ENCODE measurements at regions not wholly inside any gene's neighbourhood (a gene's known extent, or its start where the extent isn't known, plus 50 kb on each side); places are given as distances from the start of the nearest gene placed in this dataset.

- TF ChIP-seq MYC (IDR thresholded peaks at IDR 0.05; ENCODE audit: borderline replicate concordance, low read length), result no peak
- TF ChIP-seq CTCF (IDR thresholded peaks at IDR 0.05), result no peak
- TF ChIP-seq JUNB (IDR thresholded peaks at IDR 0.05), result no peak
- TF ChIP-seq RAD21 (conservative IDR thresholded peaks at IDR 0.05 in 1 of 2, IDR thresholded peaks at IDR 0.05 in 1 of 2), result no peak
- TF ChIP-seq POLR2A (IDR thresholded peaks at IDR 0.05; ENCODE audit: low read length), result no peak
- TF ChIP-seq RARB (CRISPR knock-in tag; IDR thresholded peaks at IDR 0.05), result no peak
- TF ChIP-seq USF2 (IDR thresholded peaks at IDR 0.05), result no peak
- TF ChIP-seq ZFP36 (IDR thresholded peaks at IDR 0.05; ENCODE audit: borderline replicate concordance, partially characterized antibody), result no peak
- no peak for TF ChIP-seq MAX (IDR thresholded peaks at IDR 0.05)
- TF ChIP-seq EP300 (IDR thresholded peaks at IDR 0.05), result no peak
- TF ChIP-seq SMC3 (IDR thresholded peaks at IDR 0.05), result no peak
- no peak for TF ChIP-seq HDAC2 (IDR thresholded peaks at IDR 0.05)
Measured at GRCh38 chr13:69649063-69649392, 458.6 kb upstream of the ATXN8OS start.
